GM06990 (cell line): ENCODE measurements at regions not wholly inside any gene's neighbourhood (a gene's known extent, or its start where the extent isn't known, plus 50 kb on each side); places are given as distances from the start of the nearest gene placed in this dataset.

ENCODE experiments used
- DNase-seq: peaks from one replicate; pipeline ENCODE4 v3.0.0-alpha.2; 2011; ENCODE audit not compliant: insufficient read length; ENCODE audit errors: extremely low read depth
- H3K27me3 ChIP-seq: replicated peaks from 2 replicates; pipeline ENCODE4 v1.6.0; 2011; ENCODE audit warnings: low read length; ENCODE audit not compliant: control insufficient read depth, insufficient read depth
- H3K36me3 ChIP-seq: 2 replicates; pipeline ENCODE4 v1.5.1; 2011; ENCODE audit warnings: low read length; ENCODE audit not compliant: control insufficient read depth, insufficient read depth
- H3K4me3 ChIP-seq: replicated peaks from 2 replicates; pipeline ENCODE4 v1.5.1; 2011; ENCODE audit warnings: low read depth, mild to moderate bottlenecking, control low read depth, low read length
- CTCF ChIP-seq: IDR thresholded peaks from 2 replicates; pipeline ENCODE4 v1.5.1; 2011; ENCODE audit warnings: low read length, control low read depth, mild to moderate bottlenecking, inconsistent platforms; ENCODE audit not compliant: insufficient read depth, poor library complexity, severe bottlenecking

GRCh38 chr3:111352585-111352984 is 189.4 kb upstream of the CD96 start:
- Histone ChIP-seq H3K27me3 (no peaks in the 10 kb centered on the region), H3K36me3 (no peaks in the 10 kb centered on the region), H3K4me3 (no peak overlapping the region)
- TF ChIP-seq CTCF, result no peak
- DNase-seq, result no peak

GRCh38 chr3:111359261-111360030 is 182.6 kb upstream of the CD96 start:
- no peak for DNase-seq
- no peak overlapping the region for H3K4me3 ChIP-seq
- no peaks in the 10 kb centered on the region for H3K36me3 ChIP-seq
- H3K27me3 ChIP-seq, result no peaks in the 10 kb centered on the region; the same call in 1 of the 2 replicates
- no peak for TF ChIP-seq CTCF

GRCh38 chr3:111362381-111363009 is 179.5 kb upstream of the CD96 start:
- Histone ChIP-seq H3K36me3 (no peaks in the 10 kb centered on the region), H3K4me3 (no peak overlapping the region), H3K27me3 (no peaks in the 10 kb centered on the region; the same call in 1 of the 2 replicates)
- TF ChIP-seq CTCF, result no peak
- DNase-seq, result no peak

GRCh38 chr3:111366515-111366914 is 175.5 kb upstream of the CD96 start:
- Histone ChIP-seq H3K27me3 (no peaks in the 10 kb centered on the region), H3K4me3 (no peak overlapping the region), H3K36me3 (no peaks in the 10 kb centered on the region)
- DNase-seq, result no peak
- TF ChIP-seq CTCF, result no peak

- H3K27me3 ChIP-seq, result no peaks in the 10 kb centered on the region
- DNase-seq, result no peak
Measured at GRCh38 chr3:111368056-111368455, 173.9 kb upstream of the CD96 start.

More at GRCh38 chr3:111368056-111368455, 173.9 kb upstream of the CD96 start:
- TF ChIP-seq CTCF, result no peak
- no peak overlapping the region for H3K4me3 ChIP-seq
- no peaks in the 10 kb centered on the region for H3K36me3 ChIP-seq
